ENCODE measurements at regions not wholly inside any gene's neighbourhood (a gene's known extent, or its start where the extent isn't known, plus 50 kb on each side); places are given as distances from the start of the nearest gene placed in this dataset.

GRCh38 chr21:24895885-24896734 is 711.2 kb downstream of the MRPL39 start:
- DNase-seq = peak in 4 of 42 donors; percentile 1 to 22 (median 9)
- intact Hi-C loops (cut with DNase I) = no loop called here

- no peak for DNase-seq
- intact Hi-C loops (cut with DNase I) = no loop called here
Measured at GRCh38 chr21:24894324-24894723, 713.0 kb downstream of the MRPL39 start.

GRCh38 chr21:24890021-24890420 is 717.3 kb downstream of the MRPL39 start:
- intact Hi-C loops (cut with DNase I) = no loop called here
- DNase-seq = no peak

DNA sequence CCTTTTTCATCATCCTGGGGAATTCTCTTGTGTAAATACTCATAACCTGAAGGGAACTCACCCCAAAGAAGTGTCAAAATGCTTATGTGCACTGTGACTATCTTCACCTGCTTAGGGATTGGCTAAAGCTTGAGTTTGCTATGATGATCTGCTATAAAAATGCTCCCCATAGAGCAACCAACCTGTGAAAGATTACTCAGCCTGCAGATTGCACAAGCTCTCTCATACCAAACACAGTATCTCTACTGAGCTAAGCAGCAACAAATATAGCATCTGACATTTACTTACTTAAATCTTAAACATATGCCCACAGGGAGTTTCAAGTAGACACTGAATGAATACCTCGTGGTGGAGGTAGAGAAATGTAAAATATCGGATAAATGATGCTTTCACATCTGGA is 725.8 kb downstream of the MRPL39 start:
- intact Hi-C loops (cut with DNase I) = no loop called here
- DNase-seq = no peak

DNA sequence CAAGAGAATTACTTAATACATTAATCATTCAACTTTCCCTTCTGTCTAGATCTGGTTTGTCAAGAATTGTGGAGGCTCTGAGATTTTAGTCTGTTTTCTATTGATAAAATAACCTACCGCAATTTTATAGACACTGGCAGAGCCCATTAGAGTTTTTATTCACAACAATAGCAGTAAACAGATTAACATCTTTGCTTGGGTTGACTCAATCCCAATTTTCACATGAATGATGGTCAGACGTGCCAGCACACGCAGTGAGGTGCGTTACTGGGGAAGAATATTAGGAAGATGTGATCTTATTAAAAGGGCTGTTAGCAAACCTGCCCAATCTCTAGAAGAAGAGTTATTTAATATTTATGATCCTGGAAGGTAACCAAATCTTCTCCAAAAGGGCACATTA is 736.6 kb downstream of the MRPL39 start:
- intact Hi-C loops (cut with DNase I) = no loop called here
- no peak for DNase-seq

DNA sequence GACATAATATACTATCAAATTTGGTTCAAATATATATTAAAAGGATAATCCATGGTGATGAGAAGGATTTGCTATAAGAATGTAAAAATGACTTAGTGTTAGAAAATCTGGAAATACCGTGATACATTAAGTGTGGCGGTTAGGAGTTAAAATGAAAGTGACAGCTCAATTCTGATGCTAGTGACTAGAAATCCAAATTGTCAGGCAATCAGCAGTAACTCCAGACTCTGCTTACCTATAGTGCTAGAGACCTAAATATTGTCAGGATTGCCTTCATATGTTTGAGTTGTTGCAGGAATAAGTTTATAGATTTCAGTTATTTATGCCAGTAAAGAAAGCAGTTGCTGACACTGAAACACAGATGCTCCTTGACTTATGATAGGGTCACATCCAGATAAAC is 737.4 kb downstream of the MRPL39 start:
- intact Hi-C loops (cut with DNase I) = no loop called here
- DNase-seq = no peak

DNA sequence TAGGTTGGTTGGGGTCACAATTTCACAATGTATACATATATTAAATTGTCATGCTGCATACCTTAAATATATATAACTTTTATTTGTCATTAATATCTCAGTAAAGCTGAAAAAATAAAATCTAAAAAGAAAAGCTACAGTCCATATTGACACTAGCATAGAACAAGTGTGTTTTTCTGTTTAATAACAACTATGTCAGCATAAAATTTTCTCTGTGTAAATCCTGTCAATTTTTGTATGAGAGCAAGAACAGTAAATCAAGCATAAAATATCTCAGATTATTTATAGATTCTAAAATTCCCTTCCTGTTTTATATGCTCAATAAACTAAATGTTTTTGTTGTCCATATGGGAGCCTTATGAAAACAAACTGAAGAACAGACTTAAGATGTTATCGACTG is 739.2 kb downstream of the MRPL39 start:
- no peak for DNase-seq
- intact Hi-C loops (cut with DNase I) = no loop called here

GRCh38 chr21:24861471-24861870 is 745.8 kb downstream of the MRPL39 start:
- intact Hi-C loops (cut with DNase I) = no loop called here
- no peak for DNase-seq

DNA sequence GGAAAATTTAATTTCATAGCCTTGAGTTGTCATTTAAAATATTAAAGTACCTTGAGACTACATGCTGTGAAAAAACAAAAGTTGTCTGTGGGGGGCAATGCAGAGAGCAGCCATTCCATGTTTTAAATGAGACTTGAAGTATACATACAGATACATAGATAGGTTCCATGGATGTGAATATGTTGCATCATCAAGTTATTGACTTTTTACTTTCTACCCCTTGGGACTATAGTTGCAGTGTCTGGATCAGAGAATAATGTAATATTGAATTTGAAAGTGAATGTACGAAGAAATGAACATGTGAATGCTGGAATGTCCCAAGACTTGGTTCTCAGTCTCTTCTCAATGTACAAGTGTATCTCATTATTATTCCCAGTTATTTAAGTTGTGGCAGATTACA is 751.0 kb downstream of the MRPL39 start:
- DNase-seq = no peak
- intact Hi-C loops (cut with DNase I) = no loop called here

DNA sequence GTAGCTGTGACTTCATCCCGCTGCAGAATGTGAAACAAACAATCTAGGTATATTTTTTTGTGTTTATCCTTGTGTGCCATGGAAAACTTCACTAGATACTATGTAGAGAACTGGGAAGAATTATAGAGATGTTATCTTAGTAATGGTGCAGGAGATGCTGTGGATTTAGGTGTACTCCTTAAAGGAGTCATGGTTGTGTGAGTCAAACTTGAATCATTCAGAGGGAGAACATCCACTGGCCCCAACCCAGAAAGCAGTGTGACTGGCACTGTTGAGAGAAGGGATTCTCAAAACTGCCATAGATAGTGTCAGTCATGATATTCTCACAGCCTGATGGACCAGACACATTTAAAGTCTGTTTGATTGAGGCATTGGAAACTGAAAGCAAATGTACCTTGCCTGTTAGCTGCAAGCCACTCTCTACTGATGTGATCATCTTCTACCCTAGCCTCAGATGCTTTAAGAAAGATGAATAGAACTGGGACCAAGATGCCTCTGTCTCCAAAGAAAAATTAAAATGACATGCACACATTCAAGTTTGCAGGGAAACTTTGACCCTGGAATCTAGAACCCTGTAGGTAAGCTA is 754.6 kb downstream of the MRPL39 start:
- no peak for DNase-seq
- intact Hi-C loops (cut with DNase I) = no loop called here

DNA sequence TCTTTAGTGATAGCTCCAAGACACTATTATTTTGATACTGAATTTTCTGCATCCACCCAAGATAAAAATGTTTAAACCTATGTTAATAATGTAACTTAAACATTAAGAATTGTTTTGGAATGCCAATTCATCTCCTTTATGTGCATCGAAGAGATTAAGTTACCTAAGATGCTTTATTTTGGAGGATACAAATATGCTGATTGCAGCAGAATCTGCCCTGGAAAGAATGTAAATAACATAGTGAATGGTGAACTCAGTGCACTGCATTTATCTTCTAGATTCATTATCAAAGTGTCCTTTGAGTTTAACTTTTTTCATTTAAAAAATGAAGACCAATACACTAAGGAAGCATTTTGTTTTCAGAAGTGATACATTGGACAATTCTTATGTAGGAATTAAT is 757.2 kb downstream of the MRPL39 start:
- intact Hi-C loops (cut with DNase I) = no loop called here
- DNase-seq = no peak

GRCh38 chr21:24844671-24845070 is 762.6 kb downstream of the MRPL39 start:
- intact Hi-C loops (cut with DNase I) = no loop called here
- DNase-seq = no peak

GRCh38 chr21:24840287-24840686 is 767.0 kb downstream of the MRPL39 start:
- intact Hi-C loops (cut with DNase I) = no loop called here
- DNase-seq = no peak

DNA sequence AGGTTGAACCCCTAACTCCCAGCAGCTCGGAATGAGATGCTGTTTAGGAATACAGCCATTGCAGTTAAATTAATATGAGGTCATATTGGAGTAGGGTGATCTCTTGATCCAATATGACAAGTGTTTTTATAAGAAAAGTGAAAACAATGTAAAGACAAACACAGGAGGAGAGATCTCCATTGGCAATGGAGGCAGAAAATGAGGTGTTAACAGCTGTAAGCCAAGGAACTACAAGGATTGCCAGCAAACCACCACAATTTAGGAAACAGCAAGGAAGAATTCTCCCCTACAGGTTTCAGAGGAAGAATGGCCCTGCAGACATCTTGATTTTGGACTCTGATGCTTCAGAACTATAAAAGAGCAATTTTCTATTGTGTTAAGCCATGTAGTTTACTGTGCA is 774.3 kb downstream of the MRPL39 start:
- intact Hi-C loops (cut with DNase I) = no loop called here
- no peak for DNase-seq

- DNase-seq = no peak
- intact Hi-C loops (cut with DNase I) = no loop called here
Measured at GRCh38 chr21:24829397-24829796, 777.9 kb downstream of the MRPL39 start.

- no peak for DNase-seq
- intact Hi-C loops (cut with DNase I) = no loop called here
Measured at GRCh38 chr21:24826822-24827221, 780.5 kb downstream of the MRPL39 start.

DNA sequence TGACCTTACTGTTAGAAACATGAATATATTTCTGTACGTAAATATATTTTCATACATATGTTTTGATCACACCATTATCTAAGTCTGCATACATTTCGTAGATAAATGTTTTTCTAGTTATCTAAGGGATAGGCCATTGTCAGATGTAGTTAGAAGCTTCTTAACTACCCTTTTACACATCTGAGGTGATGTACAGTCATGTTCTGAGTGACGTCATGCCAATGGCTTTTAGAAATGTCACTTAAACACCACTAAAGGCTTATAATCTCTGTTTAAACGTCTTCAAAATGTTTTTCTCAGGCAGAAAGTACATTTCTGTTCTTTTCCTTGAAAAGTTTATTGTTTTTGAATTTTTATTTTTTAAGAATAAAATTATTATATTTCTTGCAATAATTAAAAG is 781.9 kb downstream of the MRPL39 start:
- no peak for DNase-seq
- intact Hi-C loops (cut with DNase I) = no loop called here

GRCh38 chr21:24824209-24824608 is 783.1 kb downstream of the MRPL39 start:
- intact Hi-C loops (cut with DNase I) = no loop called here
- DNase-seq = no peak

GRCh38 chr21:24823247-24823646 is 784.0 kb downstream of the MRPL39 start:
- no peak for DNase-seq
- intact Hi-C loops (cut with DNase I) = no loop called here

DNA sequence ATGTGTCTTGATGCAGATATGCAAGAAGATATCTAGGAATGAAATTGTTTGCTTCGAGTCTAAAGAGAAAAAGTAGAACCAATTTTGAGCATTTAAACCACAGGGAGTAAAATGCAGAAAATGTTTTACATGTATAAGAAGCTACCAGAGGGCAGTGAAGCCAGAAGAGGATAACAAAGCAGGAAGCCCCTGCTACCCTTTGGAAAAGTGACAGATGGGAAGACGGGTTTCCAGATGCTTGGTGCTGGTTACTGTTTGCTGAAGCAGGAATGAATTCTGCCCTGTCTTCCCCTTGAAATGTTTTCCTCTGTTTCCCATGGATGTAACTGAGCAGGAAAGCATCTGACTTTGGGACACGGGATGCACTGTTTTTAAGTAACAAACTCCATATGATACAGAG is 822.2 kb downstream of the MRPL39 start:
- intact Hi-C loops (cut with DNase I) = no loop called here
- DNase-seq = no peak

GRCh38 chr21:24781146-24781545 is 826.1 kb downstream of the MRPL39 start:
- DNase-seq = no peak
- intact Hi-C loops (cut with DNase I) = no loop called here
